ENCODE measurements at regions not wholly inside any gene's neighbourhood (a gene's known extent, or its start where the extent isn't known, plus 50 kb on each side); places are given as distances from the start of the nearest gene placed in this dataset.

DNA sequence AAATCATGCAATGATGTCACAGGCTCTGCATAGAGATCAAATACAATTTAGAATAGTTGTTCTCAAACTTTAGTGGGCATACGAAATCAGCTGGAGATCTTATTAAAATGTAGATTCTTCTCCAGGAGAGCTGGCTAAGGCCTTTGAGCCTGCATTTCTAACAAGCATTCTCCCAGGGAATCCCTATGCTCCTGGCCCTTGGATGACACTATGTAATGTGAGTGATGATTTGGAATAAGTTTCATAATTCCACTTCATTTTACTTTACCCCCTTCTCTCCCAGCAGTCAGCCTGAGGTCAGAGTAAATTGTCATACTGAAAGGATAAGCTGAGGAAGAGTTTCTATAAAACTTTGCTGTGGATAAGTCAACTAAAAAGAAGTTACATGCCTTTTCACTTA lies 189.1 kb downstream of the UBE2E3 start:
- TF ChIP-seq CTCF (IDR thresholded peaks at IDR 0.05; ENCODE audit: insufficient read depth, low read depth, low read length) (no peak), EZH2 (IDR thresholded peaks at IDR 0.05; ENCODE audit: insufficient read depth, low read length) (no peak)

Data from astrocyte (in vitro differentiated cells and primary cell).